Omental fat pad (tissue), 3 donors: ENCODE measurements at regions not wholly inside any gene's neighbourhood (a gene's known extent, or its start where the extent isn't known, plus 50 kb on each side); places are given as distances from the start of the nearest gene placed in this dataset.
"Not testable (repeated sequence)": the region's sequence is repeated elsewhere in the genome, so short reads cannot be mapped to it uniquely, and the experiment has no call there.

ENCODE experiments used
- ATAC-seq: fragments of 150-250 bp; one replicate; pipeline ENCODE4 v1.9.1; 2016; ENCODE audit warnings: mild to moderate bottlenecking, moderate library complexity; ENCODE audit not compliant: low FRiP score
- DNase-seq: peaks from one replicate; pipeline ENCODE4 v3.0.0-alpha.2; 2019; ENCODE audit warnings: low spot score
- TF ChIP-seq, protein P1 (sequence below), 3 donors: fragments of 450-650 bp; IDR thresholded peaks; one replicate each; pipeline ENCODE4 v1.5.1; 2016 to 2017; ENCODE audit warnings: antibody characterized with exemption in 3 of 3, mild to moderate bottlenecking in 3 of 3, moderate library complexity in 2 of 3

DNA sequence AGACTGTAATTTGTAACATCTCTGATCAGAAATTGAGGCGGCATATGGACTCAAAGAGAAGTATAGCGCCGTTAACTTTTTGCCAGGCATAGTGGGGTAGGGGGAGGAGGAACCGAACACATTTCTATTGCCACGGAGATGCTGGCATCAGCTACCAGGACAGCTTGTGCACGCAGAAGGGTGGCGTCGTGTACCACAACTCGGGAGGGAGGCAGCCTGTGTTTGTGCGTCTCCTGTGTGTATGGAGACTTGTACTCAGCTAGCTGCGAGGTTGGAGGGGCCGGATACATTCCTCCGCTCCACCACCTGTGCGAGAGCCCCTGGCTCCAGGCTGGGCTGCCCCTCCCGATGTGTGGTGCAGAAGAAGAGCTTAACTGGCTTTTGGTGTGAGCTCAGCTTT lies 634.8 kb downstream of the TYW1 start:
- ATAC-seq, result no peak
- DNase-seq, result no peak
- TF ChIP-seq, protein P1, sequence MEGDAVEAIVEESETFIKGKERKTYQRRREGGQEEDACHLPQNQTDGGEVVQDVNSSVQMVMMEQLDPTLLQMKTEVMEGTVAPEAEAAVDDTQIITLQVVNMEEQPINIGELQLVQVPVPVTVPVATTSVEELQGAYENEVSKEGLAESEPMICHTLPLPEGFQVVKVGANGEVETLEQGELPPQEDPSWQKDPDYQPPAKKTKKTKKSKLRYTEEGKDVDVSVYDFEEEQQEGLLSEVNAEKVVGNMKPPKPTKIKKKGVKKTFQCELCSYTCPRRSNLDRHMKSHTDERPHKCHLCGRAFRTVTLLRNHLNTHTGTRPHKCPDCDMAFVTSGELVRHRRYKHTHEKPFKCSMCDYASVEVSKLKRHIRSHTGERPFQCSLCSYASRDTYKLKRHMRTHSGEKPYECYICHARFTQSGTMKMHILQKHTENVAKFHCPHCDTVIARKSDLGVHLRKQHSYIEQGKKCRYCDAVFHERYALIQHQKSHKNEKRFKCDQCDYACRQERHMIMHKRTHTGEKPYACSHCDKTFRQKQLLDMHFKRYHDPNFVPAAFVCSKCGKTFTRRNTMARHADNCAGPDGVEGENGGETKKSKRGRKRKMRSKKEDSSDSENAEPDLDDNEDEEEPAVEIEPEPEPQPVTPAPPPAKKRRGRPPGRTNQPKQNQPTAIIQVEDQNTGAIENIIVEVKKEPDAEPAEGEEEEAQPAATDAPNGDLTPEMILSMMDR (IDR thresholded peaks at IDR 0.05), result no peak

DNA sequence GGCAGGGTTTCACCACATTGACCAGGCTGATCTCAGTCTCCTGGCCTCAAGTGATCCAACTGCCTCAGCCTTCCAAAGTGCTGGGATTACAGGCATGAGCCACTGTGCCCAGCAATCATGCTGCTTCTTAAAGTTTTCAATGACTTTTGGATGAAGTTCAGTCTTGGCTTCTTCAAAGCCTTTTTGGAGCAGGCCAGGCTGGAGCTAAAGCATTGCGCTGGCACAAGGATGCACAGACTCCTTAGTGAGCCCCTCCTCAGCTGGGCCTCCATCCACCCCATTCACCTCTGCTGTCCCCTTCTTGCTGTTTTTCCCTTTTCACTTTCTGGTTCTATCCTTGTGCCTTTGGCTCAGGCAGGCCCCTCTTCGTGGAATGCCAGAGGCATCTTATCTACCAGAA lies 638.6 kb downstream of the TYW1 start:
- DNase-seq (no peak), ATAC-seq (no peak)
- TF ChIP-seq, protein P1 (IDR thresholded peaks at IDR 0.05), result no peak

DNA sequence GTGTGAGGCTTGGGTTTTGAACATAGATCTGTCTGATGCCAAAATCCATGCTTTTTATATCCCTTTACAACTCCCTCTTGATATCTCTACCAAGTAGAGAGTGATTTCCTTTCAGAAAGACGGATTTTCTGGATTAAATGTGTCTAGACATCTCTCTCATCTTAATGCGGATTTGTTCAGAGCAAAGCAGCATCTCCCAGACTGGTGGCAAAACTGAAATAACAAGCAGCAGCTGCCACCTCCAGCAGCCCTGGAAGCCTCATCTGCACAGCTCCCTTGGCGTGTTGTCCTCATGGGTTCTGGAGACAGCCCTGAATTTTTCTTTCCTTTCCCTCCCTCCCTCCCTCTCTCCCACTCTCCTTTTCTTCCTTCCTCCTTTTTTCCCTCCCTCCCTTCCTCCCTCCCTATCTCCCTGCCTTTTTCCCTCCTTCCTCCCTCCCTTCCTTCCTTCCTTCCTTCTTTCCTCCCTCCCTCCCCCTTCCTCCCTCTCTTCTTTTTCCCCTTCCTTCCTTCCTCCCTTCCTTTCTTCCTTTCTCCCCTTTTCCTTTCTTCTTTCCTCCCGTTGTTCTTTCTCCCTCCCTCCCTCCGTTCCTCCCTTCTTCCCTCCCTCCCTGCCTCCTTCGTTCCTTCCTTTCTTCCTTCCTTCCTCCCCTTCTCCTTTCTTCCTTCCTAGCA lies 639.9 kb downstream of the TYW1 start:
- DNase-seq, result no peak
- TF ChIP-seq, protein P1 (IDR thresholded peaks at IDR 0.05), result no peak
- ATAC-seq, result no peak

DNA sequence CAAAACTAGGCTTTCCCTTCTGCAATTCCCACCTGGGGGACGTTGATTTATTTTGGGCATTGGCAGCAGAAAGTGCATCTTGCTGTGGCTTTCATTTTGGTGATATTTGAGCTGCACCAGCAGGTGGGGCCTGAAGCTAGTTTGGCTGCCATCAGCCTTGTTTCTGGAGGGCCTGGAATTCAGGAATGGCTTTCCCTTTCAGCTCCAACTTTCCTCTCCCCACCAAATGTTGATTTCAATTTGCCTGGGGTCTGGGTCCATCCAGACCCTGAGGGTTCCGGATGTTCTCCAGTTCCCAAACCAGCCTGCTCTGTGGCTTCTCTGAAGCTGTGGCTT lies 640.4 kb downstream of the TYW1 start:
- no peak for DNase-seq
- no peak for ATAC-seq
- TF ChIP-seq, protein P1 (IDR thresholded peaks at IDR 0.05), result no peak

DNA sequence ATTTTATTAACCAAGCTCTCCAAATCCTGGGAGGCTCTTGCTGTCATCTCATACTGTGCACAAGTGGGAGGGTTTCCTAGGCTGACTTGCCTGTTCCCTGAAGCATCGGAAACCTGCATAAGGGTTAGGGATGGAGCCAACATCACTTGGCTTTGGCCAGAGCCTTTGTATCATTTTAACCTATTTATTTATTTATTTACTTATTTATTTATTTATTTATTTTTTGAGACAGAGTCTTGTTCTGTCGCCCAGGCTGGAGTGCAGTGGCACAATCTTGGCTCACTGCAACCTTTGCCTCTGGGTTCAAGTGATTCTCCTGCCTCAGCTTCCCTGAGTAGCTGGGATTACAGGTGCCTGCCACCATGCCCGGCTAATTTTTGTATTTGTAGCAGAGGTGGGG lies 645.9 kb downstream of the TYW1 start:
- ATAC-seq, DNase-seq: not testable (repeated sequence)

DNA sequence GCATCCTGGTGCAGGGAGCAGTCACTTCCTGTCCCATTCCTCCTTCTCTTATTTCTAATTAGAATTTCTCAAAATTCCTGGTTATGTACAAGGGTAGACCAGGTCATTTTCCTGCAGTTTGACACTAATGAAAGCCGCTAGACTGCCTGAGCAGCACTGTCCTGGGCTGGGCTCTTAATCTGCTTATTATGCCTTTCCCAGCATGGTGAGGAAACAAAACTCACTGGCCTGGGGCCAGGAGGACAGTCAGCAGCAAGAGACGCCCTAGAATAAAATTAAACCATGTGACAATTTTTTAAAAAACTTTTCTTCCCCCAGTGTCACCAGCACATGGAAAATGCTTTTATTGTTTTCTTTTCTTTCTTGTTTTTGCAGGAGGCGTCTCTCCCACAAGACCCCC lies 647.5 kb downstream of the TYW1 start:
- no peak for DNase-seq
- no peak for ATAC-seq
- TF ChIP-seq, protein P1 (IDR thresholded peaks at IDR 0.05), result no peak

DNA sequence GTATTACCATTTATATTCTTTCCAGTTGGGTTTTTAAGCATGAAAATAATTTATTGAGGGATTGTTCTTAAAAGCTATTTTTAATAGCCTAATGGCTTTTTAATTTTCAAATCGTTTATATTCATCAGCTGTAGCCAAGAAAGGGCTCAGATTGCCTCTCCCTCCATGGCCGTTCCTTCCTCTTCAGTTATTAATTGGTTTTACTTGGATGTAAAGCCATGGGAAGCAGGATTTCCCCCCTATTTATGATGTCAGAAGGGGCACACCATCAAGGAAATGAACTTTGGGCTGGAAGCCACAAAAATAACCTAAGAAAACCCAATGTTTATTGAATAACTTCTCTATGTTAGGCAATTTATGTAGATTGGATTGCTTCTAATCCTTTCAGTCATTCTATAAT lies 656.3 kb downstream of the TYW1 start:
- TF ChIP-seq, protein P1 (IDR thresholded peaks at IDR 0.05), result no peak
- no peak for DNase-seq

More for the DNA sequence above, 656.3 kb downstream of the TYW1 start:
- ATAC-seq, result no peak
